Glutamatergic neuron (in vitro differentiated cells): ENCODE measurements at regions not wholly inside any gene's neighbourhood (a gene's known extent, or its start where the extent isn't known, plus 50 kb on each side); places are given as distances from the start of the nearest gene placed in this dataset.

ENCODE experiments used
- DNase-seq: peaks from one replicate; pipeline ENCODE4 v3.0.0; 2022
- H3K27ac Mint-ChIP-seq: one replicate; pipeline ENCODE4 v1.8.0; 2020; ENCODE audit warnings: mild to moderate bottlenecking, mixed read lengths, inconsistent platforms; ENCODE audit not compliant: unreplicated experiment
- H3K27me3 Mint-ChIP-seq: one replicate; pipeline ENCODE4 v1.8.0; 2020; ENCODE audit warnings: mild to moderate bottlenecking, moderate library complexity, mixed read lengths, inconsistent platforms; ENCODE audit not compliant: unreplicated experiment
- H3K36me3 Mint-ChIP-seq: one replicate; pipeline ENCODE4 v1.8.0; 2020; ENCODE audit warnings: mild to moderate bottlenecking, mixed read lengths, inconsistent platforms; ENCODE audit not compliant: unreplicated experiment
- H3K4me1 Mint-ChIP-seq: one replicate; pipeline ENCODE4 v1.8.0; 2020; ENCODE audit warnings: mild to moderate bottlenecking, low read depth, mixed read lengths, inconsistent platforms; ENCODE audit not compliant: unreplicated experiment
- H3K4me3 Mint-ChIP-seq: one replicate; pipeline ENCODE4 v1.8.0; 2020; ENCODE audit warnings: mild to moderate bottlenecking, mixed read lengths, inconsistent platforms; ENCODE audit not compliant: unreplicated experiment
- H3K9me3 Mint-ChIP-seq: one replicate; pipeline ENCODE4 v1.8.0; 2020; ENCODE audit warnings: mild to moderate bottlenecking, moderate library complexity, mixed read lengths, inconsistent platforms; ENCODE audit not compliant: unreplicated experiment
- TF ChIP-seq, protein P1 (sequence below): fragments of 200-600 bp; sonication (generic); IDR thresholded peaks from one replicate; pipeline ENCODE4 v1.5.0; 2021; ENCODE audit not compliant: partially characterized antibody, unreplicated experiment

DNA sequence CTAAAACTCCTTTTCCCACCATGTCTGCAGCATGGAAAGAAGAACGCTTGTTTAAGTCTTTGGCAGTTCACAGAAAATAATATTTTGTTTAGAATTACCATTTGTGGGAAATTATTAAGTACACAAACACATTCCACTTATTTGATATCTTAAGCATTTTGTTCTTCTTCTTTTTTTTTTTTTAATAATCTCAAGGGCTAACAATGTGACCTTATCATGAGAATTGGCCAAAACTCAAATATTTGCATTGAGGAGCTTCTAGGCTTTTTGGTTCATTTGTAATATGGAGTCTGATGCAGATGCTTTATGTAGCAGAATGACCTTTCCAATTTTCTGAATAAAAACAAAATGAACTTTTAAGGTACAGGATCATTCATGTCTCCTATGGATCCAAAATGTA, 555.0 kb downstream of the ZEB2 start:
- Mint-ChIP-seq H3K27ac (no peak overlapping the region), H3K27me3 (no peaks in the 10 kb centered on the region), H3K4me3 (no peak overlapping the region), H3K4me1 (no peaks in the 10 kb centered on the region), H3K36me3 (no peaks in the 10 kb centered on the region), H3K9me3 (no peaks in the 10 kb centered on the region)
- TF ChIP-seq, protein P1, sequence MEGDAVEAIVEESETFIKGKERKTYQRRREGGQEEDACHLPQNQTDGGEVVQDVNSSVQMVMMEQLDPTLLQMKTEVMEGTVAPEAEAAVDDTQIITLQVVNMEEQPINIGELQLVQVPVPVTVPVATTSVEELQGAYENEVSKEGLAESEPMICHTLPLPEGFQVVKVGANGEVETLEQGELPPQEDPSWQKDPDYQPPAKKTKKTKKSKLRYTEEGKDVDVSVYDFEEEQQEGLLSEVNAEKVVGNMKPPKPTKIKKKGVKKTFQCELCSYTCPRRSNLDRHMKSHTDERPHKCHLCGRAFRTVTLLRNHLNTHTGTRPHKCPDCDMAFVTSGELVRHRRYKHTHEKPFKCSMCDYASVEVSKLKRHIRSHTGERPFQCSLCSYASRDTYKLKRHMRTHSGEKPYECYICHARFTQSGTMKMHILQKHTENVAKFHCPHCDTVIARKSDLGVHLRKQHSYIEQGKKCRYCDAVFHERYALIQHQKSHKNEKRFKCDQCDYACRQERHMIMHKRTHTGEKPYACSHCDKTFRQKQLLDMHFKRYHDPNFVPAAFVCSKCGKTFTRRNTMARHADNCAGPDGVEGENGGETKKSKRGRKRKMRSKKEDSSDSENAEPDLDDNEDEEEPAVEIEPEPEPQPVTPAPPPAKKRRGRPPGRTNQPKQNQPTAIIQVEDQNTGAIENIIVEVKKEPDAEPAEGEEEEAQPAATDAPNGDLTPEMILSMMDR: no peak
- DNase-seq: no peak

GRCh38 chr2:143960177-143960576, 559.7 kb downstream of the ZEB2 start:
- Mint-ChIP-seq H3K36me3 (no peaks in the 10 kb centered on the region), H3K4me1 (peaks cover 3% of the 10 kb centered on the region), H3K27ac (no peak overlapping the region), H3K27me3 (no peaks in the 10 kb centered on the region), H3K9me3 (no peaks in the 10 kb centered on the region), H3K4me3 (no peak overlapping the region)
- TF ChIP-seq, protein P1: no peak
- no peak for DNase-seq

DNA sequence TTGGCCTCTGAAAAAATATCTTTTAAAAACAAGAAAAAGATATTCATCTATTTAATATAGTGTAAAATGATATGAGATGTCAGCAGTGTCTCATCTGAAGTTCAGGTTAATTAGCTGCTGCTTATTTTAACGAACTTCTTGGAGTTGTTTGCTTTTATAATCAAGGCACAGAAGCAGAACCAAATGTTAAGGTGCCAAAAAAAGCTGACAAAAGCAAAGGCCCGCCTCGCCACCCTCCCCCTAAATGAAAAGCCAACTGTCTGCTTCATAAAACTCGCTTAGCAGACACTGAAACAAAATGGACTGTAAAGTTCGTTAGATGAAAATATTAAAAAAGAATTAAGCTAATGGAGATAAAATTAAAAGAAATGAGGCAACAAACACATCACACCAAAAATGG, 562.6 kb downstream of the ZEB2 start:
- Mint-ChIP-seq H3K4me1 (peaks cover 12% of the 10 kb centered on the region), H3K9me3 (no peaks in the 10 kb centered on the region), H3K4me3 (no peak overlapping the region), H3K27ac (no peak overlapping the region), H3K27me3 (no peaks in the 10 kb centered on the region), H3K36me3 (no peaks in the 10 kb centered on the region)
- no peak for DNase-seq
- TF ChIP-seq, protein P1: no peak

DNA sequence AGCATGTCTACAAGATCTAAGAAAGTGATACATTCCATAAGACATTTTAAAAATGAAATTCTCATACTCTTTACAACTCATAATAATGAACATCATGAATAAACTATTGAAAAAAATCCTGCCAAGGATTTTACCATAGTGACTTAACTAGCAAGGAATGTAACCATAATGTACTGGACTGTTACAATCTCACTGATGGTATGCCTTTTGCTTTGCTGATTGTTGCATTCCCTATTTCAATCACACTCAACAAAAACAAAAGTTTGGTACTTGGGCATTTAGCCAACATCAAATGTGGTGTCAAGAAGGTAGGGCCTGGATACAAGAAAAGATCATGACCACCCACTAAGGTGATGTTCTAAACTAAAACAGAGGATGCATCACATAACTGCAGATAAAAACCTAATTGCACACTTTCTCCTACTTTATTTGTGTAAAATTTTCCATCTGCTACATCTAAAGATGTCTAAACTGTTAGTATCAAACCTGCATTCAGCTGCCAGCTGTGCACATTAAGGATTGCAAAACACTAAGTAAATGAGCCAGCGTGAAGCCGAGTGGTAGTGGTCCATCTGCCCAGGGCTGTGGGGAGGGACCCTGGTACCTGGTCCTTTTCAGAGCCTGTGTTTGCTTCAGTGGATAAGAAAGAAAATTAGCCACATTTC, 564.4 kb downstream of the ZEB2 start:
- no peaks in the 10 kb centered on the region for H3K27me3 Mint-ChIP-seq
- peaks cover 28% of the 10 kb centered on the region for H3K4me1 Mint-ChIP-seq
- no peaks in the 10 kb centered on the region for H3K9me3 Mint-ChIP-seq
- TF ChIP-seq, protein P1: no peak
- H3K27ac Mint-ChIP-seq: no peak overlapping the region
- H3K36me3 Mint-ChIP-seq: no peaks in the 10 kb centered on the region
- DNase-seq: no peak
- no peak overlapping the region for H3K4me3 Mint-ChIP-seq

DNA sequence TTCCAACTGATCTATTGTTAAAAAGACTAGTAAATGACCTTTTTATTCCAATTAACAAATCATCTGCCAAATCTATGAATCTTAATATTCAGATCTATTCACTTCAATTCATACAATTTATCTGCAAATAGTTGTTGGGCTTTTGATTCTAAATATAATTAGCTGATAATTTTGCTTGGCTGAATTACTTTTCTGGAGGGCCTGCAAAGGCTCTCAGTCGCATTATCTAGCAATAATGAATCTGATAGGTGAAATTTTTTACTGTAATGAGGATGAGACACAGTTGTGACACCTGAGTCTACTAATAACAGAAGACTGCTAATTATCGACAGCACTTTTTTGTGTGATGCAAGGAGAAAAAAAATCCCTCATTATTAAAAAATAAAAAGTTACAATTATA, 565.1 kb downstream of the ZEB2 start:
- Mint-ChIP-seq H3K4me1 (peaks cover 29% of the 10 kb centered on the region), H3K36me3 (no peaks in the 10 kb centered on the region), H3K4me3 (no peak overlapping the region), H3K27ac (no peak overlapping the region), H3K9me3 (no peaks in the 10 kb centered on the region), H3K27me3 (no peaks in the 10 kb centered on the region)
- TF ChIP-seq, protein P1: no peak
- no peak for DNase-seq
